Mammary epithelial cell (primary cell): ENCODE measurements at regions not wholly inside any gene's neighbourhood (a gene's known extent, or its start where the extent isn't known, plus 50 kb on each side); places are given as distances from the start of the nearest gene placed in this dataset.

ENCODE experiments used
- EZH2 ChIP-seq: IDR thresholded peaks from 2 replicates; pipeline ENCODE4 v1.6.1; 2012; ENCODE audit warnings: low read length, inconsistent platforms, borderline replicate concordance
- TF ChIP-seq, protein P1 (sequence below), 2 donors: IDR thresholded peaks in 1 of 2; conservative IDR thresholded peaks in 1 of 2; 2 replicates each; pipeline ENCODE4 v1.5.1; 2011 to 2012; ENCODE audit warnings: inconsistent platforms in 2 of 2, low read length in 2 of 2, mild to moderate bottlenecking in 2 of 2, control low read depth in 1 of 2, low read depth in 1 of 2; ENCODE audit not compliant: insufficient read depth in 1 of 2; ENCODE audit errors: extremely low read depth in 1 of 2

DNA sequence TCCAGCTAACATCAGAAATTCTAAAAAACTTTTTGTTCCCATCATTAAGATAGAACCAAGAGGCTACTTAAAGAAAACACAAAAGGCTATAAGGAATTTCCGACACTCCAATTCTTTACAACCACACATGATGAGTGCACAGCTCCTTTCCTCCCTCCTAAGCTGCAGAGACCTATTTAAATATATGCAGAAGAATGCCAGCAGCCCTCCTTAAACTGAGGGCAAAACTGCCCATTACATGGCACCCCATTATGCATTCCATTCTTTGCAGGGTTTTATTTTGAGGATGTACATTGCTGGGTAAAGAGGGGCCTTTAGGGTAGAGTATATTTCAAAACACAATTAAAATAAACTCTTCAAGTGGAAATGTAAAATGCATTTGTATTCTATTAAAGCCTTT, 502.9 kb downstream of the RASEF start:
- TF ChIP-seq, protein P1, sequence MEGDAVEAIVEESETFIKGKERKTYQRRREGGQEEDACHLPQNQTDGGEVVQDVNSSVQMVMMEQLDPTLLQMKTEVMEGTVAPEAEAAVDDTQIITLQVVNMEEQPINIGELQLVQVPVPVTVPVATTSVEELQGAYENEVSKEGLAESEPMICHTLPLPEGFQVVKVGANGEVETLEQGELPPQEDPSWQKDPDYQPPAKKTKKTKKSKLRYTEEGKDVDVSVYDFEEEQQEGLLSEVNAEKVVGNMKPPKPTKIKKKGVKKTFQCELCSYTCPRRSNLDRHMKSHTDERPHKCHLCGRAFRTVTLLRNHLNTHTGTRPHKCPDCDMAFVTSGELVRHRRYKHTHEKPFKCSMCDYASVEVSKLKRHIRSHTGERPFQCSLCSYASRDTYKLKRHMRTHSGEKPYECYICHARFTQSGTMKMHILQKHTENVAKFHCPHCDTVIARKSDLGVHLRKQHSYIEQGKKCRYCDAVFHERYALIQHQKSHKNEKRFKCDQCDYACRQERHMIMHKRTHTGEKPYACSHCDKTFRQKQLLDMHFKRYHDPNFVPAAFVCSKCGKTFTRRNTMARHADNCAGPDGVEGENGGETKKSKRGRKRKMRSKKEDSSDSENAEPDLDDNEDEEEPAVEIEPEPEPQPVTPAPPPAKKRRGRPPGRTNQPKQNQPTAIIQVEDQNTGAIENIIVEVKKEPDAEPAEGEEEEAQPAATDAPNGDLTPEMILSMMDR (conservative IDR thresholded peaks at IDR 0.05 in 1 of 2, IDR thresholded peaks at IDR 0.05 in 1 of 2; ENCODE audit: extremely low read depth in 1 of 2, insufficient read depth in 1 of 2, low read depth in 1 of 2, low read length in 2 of 2), result no peak
- no peak for TF ChIP-seq EZH2
